Suppressor macrophage treated with lipopolysaccharide for 1 hour (primary cell): ENCODE measurements at regions not wholly inside any gene's neighbourhood (a gene's known extent, or its start where the extent isn't known, plus 50 kb on each side); places are given as distances from the start of the nearest gene placed in this dataset.
A peak's percentile ranks its signal among the peaks of the same experiment; 100 is the strongest.

Source experiments
- DNase-seq, 3 donors: peaks; one replicate each; pipeline ENCODE4 v3.0.0-alpha.2; 2020 to 2022

DNA sequence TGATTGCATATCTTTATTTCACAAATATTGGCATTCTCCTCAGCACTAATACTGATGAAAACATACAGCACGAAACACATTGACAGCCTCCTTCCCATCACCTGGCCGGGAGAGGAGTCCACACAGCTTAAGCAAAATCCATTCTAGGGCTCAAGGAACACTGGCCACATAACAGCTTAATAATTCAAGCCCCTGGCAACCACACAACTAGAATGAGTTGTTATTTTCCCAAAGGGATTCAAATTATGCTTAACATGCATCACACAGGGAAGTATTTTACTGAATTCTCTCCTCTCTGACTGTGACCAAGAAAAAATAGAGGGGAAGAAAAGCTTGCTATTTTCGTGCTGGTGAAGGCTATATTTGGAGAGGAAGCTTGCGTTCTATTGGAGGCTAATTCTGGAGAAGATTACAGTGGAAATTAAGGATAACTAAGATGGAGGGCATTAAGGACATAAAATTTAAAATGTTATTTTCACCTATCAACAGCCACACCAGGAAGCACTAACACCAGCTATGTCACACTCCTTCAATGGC lies 198.5 kb downstream of the ADGRG6 start:
- DNase-seq = no peak

DNA sequence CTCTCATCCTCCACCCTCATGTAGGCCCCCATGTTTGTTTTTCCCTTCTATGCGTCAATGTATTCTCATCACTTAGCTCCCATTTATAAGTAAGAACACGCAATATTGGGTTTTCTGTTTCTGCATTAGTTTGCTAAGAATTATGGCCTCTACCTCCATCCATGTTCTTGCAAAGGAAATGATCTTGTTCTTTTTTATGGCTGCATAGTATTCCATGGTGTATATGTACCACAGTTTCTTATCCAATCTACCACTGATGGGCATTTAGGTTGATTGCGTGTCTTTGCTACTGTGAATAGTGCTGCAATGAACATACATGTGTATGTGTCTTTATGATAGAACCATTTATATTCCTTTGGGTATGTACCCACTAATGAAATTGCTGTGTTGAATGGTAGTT lies 200.0 kb downstream of the ADGRG6 start:
- no peak for DNase-seq

DNA sequence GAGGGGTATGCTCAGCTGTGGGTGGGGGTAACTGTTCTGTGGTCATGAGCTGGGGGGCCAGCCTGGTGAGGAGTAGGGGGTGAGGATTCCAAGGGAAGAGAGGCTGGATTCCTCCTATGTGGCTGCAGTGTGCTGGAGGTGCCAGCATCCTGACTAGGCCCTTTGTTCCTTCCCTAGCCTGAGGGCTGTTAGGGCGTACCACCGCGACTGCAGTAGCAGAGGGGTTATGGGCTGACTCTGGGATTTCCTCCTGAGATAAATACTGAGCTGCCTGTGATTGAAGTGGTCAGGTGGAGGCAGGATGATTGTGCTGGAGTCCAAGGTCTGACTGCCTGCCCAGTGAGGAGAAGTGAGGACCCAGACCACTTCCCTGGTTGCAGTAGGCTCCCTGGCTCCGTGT lies 205.3 kb downstream of the ADGRG6 start:
- DNase-seq = no peak

DNA sequence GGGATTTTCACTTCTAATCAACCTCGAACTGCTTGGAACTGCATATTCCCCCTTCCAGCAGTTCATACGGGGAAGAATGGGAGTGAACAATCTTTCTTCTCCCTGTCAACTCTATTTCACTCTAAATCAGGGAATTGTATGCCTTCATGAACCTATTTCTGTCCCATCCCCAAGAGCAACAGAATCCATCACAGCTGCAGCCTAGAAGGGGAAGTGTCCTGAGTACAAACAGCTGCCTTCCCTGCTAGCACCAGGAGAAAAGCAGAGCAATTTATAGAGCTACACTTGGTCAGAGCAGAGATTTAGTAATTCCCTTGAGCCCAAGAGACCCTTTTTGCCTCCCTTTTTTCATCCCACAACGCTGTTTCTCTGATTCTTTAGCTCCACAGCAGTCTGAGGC lies 208.4 kb downstream of the ADGRG6 start:
- DNase-seq = no peak

DNA sequence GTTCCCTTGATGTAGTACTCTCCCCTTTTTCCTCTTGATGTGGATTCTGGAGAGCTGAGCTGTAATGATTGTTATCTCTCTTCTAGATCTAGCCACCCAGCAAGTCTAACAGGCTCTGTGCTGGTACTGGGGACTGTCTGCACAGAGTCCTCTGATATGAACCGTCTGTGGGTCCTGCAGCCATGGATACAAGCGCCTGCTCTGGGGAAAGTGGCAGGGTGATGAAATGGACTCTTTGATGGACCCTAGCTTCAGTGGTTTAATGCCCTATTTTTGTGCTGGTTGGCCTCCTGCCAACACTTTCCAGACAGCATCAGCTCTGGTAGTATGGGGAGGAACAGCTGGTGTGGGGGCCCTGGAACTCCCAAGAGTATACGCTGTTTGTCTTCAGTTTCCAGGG lies 216.3 kb downstream of the ADGRG6 start:
- no peak for DNase-seq

DNA sequence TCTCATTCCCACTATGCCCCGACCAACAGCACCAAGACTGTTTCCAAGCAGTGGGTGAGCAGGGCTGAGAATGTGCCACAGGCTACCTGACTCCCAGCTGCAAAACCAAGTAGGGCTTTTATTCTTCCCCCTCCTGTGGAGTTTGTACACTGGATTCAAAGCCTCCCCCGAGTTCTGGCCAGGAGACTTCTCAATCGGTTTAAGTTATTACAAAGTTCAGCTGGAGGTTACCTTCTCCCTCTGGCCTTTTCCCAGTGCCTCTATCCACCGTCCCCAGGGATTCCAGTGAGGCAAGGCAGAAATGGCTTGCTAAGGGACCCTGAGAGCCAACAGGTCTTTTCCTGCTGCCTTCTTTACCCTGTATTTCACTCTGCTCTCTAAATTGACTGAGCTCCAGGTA lies 217.0 kb downstream of the ADGRG6 start:
- no peak for DNase-seq

DNA sequence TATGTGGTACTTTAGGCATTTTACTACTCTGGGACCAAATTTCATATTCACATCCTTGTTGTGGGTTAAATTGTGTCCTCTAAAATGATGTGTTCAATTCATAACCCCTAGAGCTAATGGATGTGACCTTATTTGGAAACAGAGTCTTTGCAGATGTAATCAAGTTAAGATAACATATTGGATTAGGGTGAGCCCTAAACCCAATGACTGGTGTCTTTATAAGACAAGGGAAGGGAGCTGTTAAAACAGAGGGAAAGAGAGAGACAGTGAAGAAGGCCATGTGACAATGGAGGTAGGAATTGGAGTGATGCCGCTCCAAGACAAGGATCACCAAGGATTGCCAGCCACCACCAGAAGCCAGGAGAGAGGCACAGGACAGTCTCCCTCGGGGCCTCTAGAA lies 220.0 kb downstream of the ADGRG6 start:
- DNase-seq = no peak

DNA sequence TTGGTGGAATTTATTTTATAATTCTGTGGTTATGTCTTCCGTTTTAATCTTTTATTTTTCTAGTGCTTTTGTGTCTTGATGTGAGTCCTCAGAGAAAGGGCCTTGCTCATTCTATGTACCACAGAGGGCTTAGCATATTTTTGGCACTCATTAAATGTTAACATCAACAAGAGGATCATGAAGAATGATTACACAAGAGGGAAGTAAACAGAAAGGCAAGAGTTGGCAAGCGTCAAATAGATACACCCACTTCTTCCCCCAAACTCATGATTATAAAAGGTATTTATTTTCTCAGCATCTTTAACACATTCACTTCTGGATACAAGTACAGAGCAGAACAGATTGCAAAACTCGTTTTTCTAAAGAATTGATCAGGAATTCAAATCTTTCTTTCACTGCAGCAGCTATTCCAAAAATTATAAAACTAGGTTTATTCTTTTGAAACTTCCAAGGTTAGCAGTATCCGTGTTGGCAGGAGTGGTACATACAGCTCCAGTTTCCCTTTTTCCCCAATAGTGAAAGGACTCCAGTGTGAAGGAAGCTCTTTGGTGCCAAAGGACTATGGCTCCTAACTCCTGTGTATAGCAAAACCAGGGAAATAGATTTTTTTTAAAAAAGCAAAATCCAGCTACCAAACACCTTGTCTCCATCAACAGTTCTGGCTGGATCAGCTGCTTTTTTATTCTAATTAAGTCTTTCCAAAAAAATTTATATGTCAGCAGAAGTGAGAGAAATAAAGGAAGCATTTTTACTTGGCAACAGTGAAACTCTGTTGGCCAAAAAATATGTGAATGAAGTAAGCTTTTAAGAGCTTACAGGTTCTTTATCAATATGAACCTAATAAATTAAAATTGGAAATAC lies 221.9 kb downstream of the ADGRG6 start:
- DNase-seq = no peak

DNA sequence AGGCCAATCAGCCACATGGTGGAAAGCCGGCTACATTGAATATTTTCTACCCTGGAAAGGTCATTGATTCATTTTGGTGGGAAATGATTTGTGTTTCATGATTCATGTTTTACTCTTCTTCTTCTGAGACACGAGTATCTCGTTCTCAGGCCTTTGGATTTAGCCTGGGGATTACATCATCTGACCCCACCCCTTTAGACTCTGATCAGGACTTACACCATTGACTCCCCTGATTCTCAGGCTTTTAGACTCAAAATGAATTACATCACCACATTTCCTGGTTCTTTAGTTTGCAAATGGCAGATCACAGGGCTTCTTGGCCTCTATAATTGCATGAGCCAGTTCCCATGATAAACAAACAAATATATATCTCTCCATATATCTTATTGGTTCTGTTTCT lies 228.8 kb downstream of the ADGRG6 start:
- no peak for DNase-seq

DNA sequence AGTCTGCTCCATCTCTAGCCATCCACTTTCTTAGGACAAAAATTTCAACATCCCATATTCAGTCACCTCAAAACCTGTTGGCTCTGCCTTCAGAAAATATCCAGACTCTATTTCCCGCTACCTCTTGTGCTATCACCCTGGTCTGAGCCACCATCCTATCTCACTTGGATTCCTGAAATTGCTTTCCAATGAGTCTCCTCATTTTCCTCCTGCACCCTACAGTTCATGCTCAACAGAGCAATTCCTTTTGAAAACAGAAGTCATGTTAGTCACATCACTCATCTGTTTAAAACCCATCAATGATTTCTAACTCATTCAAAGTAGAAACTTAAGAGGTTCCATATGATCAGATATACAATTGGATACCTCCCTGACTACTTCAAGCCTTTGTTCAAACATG lies 229.9 kb downstream of the ADGRG6 start:
- no peak for DNase-seq

DNA sequence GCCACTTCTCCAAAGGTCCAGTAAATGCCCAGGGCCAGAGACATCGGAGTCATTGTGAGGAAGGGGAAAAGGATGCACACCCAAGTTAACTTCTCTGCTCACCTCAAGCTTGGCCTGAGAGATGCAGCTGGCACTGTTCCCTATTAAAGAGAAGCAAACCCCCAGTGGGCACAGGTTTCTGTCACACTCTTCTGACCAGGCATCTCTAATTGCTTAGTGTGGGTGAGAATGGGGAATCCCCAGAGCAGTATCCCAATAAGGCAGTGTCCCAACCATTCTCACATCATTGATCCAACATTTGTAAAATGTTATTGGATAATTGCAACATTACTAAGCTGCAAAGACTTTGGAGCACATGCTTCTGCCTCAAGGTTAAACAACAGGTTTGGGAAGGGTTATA lies 232.3 kb downstream of the ADGRG6 start:
- DNase-seq = no peak

DNA sequence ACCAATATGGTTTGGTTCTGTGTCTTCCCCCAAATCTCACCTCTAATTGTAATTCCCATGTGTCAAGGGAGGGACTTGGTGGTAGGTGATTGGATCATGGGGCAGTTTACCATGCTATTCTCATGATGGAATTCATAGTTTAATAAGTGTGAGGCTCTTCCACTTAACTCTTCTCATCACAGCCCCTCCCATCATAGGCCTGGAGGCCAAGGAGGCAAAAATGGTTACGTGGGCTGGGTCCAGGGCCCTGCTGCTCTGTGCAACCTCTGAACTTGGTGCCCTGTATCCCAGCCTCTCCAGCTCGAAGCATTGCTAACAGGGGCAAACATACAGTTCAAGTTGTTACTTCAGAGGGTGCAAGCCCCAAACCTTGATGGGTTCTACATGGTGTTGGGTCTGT lies 232.7 kb downstream of the ADGRG6 start:
- DNase-seq = no peak

DNA sequence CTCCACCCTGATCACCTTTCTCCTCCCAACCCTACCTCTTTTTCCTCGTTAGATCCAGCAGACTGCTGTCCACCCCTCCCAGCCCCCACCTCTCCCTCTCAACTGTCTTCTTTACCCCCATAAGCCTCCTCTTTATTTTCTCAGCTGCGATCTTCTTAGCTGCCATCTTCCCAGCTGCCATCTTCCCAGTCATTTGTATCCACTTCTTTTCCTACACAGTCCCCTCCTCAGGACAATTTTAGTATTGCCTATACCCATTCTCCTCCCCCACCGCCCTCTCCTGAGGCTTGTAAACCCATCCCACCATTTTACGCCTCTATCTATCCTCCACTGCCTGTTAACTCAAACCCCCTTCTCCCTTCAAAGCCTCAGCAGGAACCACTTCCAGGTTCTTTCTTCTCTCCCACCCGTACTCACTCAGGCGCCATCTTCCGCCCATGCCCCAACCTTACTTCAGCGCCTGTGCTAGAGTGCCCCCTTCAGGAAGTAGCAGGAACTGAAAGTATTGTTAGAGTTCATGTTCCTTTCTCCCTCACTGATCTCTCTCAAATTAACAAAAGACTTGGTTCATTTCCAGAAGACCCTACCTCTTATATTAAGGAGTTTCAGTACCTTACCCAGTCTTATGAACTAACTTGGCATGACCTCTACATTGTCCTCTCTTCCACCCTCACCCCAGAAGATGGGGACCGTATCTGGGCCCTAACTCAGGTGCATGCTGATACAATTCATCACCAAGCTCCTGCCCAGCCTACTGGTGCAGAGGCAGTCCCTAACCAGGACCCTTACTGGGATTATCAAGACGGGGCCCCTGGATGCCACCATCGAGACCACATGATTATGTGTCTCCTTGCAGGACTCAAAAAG lies 236.0 kb downstream of the ADGRG6 start:
- peak in 2 of 3 donors; percentile 14 to 24 for DNase-seq

DNA sequence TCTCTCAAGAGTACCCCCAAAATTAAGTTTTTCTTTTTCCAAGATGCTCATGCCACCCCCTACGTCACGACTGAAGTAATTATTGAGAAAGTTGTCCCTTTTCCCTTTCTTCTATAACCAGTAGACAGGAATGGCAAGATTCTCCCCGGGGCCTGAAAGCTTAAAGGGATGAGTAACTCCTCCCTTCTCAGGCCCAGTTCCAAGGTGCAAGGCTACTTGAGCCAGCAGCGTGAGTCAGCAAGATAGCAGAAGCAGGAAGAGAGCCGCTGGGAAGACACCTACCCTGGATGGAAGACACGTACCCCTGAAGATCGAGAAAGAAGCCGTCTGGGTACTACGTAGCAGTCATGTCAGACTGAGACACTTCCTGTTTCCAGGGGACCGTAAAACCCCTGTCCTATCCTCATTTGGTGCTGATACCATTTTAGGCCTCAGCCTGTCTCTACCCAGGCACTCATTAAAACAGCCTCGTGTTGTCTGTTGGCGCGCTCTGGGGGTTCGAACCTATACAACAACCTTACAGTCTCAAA lies 241.0 kb downstream of the ADGRG6 start:
- no peak for DNase-seq

DNA sequence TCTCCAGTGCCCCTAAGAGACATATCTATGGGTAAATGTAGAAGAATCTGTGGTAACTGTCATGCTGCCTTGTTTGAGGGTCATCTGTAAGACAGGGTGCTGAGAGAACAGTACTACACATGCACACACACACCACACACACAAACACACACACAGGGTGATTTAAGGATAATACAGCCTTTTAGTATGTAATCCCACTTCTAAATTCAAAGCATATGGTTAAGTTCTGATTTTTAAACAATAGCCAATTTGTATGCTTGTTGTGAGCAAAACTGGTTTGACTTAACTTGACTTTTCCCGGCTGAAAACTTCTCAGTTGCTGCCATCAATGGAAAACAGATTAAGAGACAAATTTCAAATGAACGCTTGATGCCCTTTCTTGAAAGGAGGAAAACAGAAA lies 241.8 kb downstream of the ADGRG6 start:
- DNase-seq = no peak

DNA sequence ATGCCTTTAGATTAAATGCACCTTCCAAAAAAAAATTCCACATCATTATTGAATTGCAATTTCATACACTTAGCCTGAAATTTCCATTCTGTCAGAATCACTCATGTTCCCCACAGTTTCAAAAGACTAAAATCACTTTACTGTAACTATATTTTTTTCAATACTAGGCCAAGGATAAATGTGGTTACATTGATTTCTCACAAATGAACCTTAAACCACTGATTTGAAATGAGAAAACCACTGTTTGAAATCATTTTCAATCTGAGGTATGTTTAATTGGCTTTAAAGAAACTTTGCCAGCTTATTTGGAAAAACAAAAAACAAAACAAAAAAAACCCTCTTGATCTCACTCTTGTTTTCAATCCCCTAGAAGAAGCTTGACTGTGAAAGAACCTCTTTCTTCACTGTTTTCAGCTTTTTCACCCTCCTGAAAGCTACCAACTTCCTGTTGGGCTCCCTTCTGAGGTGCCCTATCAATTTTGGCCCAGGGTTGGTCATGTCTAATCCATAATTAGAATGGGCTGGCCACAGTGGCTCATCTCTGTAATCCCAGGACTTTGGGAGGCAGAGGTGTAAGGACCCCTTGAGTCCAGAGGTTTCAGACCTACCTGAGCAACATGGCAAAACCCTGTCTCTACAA lies 242.5 kb downstream of the ADGRG6 start:
- DNase-seq = no peak

DNA sequence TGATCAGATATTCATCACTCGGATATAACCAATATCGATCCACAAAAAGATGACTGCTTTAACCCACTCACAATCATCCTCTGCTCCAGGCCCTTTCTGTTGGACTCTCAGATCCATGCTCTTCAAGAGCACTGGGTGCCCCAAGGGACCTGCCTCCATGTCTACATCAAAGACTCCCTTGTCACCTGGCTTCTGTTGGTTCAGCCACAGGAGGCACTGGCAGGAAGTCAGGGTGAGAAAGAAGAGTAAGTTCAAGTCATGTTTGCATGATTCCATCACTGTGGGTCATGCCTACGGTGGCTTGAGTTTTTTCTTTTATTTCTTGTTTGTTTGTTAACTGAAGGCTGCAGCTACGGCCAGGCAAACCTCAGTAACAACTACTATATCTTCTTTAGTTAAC lies 243.3 kb downstream of the ADGRG6 start:
- no peak for DNase-seq

DNA sequence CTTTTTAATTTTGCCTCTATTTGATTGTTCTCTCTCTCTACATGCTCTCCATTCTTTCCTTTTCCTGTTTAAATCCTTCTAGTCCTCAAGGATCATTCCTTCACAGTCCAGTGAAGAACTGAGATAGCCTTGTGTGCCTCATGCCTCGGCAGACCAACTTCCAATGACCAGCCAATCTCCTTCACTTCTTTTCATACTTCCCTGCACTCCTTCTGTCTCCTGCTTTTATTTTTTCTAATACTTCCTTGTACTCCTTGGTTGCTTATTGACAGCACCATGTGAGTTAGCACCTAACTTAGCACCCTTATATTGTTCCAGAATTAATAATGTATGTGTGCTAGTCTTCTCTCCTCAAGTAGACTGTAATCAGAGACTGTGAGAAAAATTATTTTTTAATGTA lies 246.8 kb downstream of the ADGRG6 start:
- DNase-seq = no peak

DNA sequence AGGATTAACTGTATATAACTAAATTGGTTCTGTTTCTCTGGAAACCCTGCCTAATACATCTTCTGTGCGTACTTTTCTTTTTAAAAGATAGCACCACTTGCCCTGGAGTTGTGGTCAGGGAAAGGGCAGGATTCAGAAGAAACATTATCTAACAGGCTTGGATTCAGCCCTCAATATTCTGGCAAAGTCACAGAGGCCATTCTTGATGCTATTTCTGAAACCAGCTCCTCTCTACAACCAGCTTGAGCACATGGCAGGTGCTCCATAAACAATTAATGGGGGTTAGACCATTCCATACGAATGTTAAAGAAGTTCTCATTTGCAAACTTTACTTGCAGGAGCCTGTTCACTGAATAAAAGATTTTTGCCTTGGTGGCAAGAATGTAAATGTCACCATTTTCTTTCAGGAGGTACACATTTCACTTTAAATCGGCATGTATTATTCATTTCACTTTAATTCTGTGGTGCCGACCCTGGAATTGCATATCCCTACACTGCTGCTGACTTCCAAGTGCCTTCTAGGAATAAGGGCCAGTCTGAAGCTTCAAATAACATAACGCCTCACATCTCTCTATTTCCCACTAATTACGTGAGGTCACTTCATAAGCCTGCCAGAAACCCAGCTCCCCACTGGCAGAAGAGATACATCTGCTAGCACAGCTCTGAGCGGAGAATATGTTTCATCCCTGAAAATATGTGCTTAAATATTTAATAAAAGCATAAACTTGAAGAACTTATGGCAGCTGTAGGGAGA lies 248.7 kb downstream of the ADGRG6 start:
- DNase-seq = no peak

DNA sequence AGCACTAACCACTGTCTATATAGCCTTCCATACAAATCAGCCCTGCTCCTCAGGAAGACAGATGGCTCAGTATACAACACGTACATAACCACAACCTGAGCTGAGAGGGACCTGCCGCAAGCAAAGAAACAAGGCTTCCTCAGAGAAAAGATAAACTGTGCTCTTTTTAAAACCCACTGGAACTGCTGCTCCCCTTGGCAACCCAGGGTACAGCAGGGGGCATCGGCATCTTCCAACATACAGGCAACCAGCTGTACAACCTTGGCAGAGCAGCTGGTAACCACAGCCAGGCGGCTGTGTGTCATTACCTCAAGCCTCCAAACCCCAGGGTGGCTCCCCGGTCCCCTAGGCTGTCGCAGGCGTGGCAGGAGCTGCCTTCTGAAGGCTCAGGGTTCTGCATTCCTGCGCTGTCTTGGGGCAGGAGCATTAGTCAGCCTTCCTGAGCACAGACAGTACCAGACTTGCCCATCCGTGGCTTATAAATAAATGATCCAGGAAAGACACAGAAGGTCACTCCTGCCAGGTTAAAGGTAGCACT lies 249.5 kb downstream of the ADGRG6 start:
- DNase-seq = no peak

DNA sequence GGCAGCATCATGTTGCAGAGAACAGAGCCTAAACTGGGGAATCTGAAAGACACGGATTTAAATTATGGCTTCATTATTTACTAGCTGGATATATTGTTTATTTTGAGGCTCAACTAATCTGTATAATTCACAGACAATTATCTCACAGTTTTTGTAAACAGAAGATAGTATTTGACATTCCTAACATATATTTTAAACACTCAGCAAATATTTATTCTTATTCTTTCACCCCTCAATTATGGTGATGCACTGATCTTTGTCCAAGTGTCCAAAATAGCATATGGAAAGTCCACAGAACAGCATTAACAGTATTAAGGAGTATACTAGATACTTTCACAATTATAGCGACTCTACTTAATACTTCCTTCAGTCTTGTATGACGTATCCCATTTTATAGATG lies 257.0 kb downstream of the ADGRG6 start:
- no peak for DNase-seq
